Ecto neural progenitor cell (in vitro differentiated cells): ENCODE measurements at regions not wholly inside any gene's neighbourhood (a gene's known extent, or its start where the extent isn't known, plus 50 kb on each side); places are given as distances from the start of the nearest gene placed in this dataset.

Source experiments
- DNase-seq: peaks from one replicate; pipeline ENCODE4 v3.0.0-alpha.2; 2018; ENCODE audit warnings: low spot score

DNA sequence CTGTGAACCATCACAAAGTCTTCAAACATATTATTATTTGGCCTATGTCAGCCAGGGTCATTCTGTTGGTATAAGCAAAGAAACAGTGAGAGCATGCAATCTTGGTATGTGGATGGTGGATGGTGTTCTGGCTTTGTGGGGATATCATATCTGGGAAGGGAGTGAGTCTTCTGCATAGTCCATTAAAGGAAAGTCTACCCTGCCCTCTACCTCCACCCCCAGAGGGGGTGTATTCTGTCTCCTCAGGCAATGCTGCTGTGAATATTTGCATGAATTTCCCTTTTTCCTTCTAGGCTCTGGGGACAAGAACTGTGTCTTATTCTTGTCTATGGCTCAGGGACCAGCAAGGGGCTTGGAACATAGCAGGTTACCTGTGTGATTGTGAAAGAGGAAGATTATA is 495.8 kb downstream of the PDCD6IP start:
- DNase-seq, result no peak

DNA sequence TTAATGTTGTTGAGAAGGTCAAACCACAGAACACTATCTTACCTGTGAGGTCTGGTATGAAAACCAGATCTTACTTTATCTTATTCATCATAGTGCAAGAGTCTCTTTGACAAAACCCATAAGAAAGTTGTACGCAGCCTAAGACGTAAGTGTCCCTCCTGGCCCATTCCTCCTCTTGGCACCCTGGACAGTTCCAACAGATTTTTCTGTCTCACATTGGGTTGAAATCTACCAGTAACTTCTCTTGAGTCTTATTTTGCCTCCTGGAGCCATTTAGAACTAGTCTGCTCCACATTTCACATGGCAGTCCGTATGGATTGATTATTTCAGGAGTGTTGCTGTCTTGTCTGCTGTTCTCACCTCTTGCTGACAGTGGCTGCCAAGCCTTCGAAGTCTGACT is 498.4 kb downstream of the PDCD6IP start:
- DNase-seq, result no peak

DNA sequence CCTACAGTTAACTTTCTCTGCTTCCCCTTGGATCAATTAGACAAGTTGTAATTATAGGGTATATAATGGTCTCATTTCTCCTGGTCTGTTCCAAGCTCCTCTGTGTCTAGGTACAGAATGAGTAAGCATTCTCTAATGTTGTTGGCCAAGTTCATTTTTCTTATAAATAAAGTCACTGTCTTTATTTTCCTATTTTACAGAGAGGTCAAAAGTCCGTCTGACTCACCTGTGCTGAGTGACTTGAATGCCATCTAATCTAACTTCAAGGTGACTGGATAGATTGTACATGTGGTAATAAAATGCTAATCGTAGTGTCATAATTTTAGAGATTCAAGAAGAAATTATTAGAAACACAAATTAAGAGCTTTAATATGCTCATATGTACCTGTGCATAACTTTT is 500.2 kb downstream of the PDCD6IP start:
- DNase-seq, result no peak

DNA sequence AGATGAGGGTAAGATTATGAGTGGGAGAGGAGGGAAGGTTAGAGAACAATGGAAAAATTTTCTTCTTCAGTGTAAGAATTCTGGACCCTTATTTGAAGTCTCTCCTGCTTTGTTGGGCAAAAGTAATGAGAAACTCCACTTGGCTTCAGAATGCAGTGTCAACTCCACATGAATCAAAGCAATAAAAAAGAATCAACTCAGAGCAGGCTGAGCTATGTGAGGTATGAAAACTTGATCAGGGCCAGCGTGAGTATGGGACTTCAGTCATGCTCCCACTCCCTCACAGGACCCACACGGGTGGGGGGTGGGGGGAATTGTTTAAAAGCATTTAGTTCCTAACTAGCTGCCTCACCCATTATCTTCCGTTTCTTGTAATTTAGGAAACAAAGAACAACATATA is 502.2 kb downstream of the PDCD6IP start:
- no peak for DNase-seq

DNA sequence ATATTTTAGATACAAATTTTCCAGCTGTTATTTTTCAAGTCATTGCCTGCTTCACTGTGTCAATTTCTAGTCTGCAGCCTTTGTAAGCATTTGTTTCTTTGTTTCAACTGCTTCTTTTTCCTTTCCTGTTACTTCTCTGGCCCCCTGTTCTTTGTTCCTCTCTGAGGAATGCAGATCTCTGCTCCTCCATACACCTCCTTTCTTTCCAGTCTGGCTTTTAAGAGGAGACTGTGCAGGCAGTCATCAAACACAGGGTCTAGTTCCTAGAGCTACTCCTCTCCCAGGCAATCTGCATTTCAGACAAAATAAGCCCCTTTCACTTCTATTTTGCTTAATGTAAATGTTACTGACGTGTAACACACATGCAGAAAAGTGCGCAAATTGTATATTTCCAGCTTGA is 502.9 kb downstream of the PDCD6IP start:
- no peak for DNase-seq

DNA sequence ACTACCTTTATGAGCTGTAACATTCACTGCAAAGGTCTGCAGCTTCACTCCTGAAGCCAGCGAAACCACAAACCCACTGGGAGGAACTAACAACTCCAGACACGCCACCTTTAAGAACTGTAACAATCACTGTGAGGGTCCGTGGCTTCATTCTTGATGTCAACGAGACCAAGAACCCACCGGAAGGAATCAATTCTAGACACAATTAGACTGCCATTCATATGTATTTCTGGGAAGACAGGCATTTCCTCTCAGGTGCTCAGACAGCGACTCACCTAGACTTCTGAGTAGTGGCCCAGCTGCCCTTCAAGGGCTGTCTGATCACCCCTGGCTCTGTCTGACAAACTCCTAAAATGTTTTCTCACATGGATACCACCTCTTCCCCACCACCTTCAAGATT is 506.8 kb downstream of the PDCD6IP start:
- DNase-seq, result no peak

DNA sequence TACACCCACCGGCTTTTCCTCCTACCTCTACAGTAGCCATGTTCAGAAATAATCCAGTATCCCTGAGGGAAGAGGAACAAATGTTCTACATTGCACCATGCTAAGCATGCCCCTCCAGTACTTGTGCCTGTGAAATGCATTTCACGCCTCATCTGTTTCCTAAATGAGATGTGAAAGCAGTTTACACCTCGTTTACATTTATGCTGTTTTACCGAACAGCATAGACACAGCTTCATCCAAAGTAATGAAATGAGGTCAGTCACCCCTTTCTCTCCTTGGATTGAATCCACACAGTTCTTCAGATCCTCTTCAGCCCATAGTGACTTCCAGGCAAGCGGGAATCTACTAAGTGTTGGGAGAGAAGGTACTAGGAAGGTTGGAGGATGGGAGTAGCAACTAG is 514.3 kb downstream of the PDCD6IP start:
- no peak for DNase-seq

DNA sequence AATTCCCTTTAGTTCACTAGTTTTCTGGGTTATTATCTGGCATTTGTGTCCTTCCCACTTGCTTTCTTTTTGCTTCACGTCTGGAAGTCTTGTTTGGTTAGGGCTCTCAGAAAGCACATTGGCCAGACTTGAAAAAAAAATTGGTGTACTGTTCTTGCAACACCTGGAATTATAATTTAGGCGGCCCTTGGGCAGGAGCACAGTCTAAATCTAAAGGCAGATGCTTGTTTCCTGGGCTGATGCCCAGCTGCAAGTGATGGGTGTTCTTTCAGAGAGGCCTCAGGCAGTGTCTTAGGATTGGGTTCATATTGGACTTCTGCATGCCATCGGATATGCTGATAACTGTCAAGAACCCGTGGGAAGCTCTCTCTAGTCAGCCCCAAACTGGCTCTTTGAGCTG is 521.5 kb downstream of the PDCD6IP start:
- no peak for DNase-seq

DNA sequence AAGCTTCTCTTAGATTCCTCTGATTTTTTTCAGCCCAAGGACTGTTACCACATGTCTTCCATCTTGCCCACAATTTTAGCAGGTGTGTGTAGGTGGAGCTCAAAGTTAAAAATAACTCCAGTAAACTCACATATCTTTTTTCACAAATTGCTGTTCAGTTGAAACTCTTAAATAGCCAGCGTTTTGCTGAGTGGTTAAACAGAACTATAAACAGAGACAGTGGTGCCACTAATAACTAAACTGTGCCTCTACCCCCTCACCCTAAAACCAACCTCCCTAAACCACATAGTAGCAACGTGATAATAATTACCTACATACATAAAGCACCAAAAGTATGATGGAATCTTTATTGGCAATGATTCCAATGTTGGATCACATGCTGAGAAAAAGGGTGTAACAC is 525.1 kb downstream of the PDCD6IP start:
- DNase-seq, result no peak

DNA sequence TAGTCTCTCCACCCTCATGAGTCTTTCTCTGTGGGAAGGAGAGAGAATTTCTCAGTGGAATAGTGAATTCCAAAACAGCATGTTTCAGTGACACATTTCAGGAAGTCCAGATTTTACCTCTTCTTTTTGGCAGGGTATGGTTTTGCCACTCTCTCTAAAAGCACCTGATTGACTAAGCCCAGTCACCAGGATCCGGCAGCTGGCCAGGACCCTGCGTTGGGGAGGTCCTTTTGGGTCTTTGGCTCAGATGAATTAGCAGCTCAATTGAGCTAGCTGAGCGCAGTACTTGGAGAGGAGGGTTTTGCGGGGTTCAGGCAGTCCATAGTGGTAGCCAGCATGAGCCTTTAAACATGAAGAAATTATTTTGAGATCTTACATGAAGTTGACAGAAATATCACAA is 548.2 kb downstream of the PDCD6IP start:
- DNase-seq, result no peak

DNA sequence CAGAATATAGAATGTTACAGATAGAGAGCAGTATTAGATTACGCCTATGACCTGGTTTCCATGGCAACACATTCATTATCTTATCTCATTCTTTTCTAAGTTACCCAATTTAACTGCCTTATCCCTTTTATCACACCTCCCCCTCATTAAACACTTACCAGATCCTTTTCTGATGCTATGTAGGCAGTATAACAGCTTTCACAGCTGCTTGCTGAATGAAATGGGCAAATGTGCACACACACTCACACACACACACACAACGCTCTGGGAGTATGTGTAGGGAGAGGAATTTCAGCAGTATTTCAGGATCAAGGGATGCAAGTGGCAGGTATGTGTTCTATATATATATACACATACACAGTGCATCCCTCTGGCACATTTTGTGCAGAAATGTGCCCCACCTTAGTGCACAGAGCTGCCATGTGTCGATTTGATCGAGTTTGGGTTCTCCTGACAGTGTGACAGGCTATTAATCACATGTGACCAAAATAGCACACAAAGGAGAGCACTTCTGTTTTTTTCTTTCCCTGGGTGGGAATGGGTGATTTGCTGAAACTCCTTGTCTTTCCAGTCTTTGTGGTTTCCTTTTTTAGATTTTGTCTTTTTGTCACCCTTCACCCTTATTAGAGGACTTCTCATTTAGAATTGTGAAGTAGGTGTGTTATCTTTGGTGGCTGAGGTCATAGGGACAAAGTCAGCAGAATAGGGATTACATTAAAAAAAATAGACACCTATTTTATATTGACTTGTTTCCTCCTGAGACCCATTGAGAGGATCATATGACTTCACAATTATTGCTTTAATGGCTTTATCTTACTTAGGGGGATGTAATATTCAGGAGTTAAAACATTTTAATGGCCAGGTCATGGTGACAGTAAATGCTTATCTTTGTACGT is 553.7 kb downstream of the PDCD6IP start:
- DNase-seq, result no peak

DNA sequence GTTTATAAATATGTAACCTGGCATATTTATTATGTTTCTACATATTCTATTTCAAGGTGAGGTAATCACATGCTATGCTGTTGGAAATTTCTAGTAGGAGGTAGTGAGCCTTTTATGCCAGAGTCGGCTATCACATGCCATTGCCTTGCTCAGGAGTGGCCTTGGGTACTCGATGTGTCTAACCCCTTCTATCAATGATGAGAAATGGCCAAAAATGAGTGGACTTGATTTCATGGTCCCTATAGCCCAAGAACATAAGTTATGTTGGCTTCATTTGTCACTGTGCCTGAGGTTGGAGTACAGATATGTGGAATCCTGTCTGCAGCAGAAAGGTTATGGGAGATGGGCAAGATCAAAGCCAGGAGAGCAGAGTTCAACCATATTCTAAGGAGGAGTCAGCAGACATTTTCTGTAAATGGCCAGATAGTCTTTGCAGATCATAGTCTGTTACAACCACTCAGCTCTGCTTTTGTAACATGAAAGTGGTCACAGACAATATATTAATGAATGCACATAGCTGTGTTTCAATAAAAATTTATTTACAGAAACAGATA is 554.4 kb downstream of the PDCD6IP start:
- no peak for DNase-seq

DNA sequence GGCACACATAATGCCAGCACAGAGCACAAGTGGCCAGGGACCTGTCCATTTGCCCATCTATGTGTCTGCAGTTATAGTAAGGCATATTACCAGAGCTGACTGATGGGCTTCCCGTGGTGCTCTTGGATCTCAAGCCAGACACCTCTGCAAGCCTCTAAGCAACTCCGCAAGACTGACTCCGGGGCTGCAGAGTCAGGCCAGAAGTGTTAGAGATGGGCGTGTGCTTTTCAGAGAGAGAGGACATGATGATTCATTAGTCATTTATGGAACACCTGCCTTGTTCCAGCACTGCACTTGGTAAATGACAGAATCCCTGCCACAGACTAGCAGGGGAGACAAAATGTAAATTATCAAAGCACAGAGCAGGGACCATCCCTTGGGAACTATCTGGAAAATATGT is 559.0 kb downstream of the PDCD6IP start:
- no peak for DNase-seq

DNA sequence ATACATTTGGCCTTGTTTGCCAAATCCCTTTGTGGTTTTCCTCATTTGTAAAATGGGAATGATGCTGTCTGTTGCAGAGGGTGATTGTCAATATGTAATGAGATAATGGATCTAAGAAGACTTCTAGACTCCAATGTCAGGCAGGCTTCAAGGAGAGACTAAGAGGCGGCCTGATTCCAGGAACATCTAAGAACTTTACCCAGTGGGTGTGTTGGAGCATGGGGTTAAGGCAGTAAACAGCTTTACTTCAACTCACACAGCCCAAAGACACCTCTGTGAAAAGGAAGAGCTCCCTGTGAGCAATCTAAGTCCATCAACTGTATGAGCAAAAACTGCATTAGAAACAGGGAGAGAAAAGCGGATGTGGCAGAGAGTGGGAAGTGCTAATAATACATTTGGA is 560.6 kb downstream of the PDCD6IP start:
- no peak for DNase-seq

DNA sequence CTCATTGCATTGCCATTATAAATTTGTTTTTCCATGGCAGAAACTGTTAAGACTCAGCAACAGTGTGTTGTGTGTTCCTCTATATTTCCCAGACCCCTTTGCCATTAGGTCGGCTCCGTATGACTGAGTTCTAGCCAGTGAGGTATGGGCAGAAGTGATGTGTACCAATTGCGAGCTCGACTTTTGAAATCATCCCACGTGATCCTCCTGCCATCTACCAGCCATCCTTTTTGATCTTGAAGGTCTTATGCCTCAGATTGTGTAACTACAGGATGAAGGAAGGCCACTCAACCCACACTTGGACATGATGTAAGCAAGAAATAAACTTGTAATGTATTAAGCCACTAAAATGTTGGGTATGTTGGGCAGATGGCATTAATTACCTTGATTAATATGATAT is 562.3 kb downstream of the PDCD6IP start:
- DNase-seq, result no peak

DNA sequence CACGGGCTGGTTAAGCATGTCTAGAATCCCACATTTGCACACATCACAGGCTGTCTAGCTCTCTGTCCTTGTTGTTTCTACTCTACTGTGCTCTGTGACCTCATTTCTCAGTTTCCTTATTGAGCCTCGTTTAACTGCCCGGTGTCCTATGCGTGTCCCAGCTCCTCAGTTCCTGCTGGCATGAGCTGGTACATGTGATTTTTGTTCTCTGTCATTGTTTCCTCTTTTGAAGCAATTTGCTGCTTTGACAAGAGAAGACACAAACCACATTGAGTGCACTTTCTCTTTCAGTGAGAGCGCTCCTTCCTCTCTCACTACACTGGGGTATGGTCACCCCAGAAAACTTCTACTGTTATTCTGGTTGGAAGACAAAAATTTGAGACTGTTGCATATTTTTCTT is 563.5 kb downstream of the PDCD6IP start:
- DNase-seq, result no peak

DNA sequence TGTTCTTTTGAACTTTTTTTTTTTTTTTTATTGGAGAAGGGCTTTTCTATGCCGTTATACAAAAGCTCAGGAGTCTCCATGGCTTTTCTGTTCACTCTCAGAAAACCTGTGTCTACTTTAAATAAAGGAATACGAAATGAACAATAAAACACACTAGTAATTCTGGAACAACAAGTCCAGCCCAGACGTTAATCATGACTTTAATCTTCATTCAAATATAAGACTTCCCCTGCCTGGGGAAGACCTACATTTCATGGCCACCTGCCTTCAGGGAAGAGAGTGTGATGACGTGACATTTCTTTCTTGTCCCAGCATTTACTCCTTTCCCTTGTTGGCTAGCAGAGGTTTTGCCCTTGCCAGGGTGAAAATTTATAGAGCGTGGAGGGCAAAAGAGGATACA is 564.5 kb downstream of the PDCD6IP start:
- no peak for DNase-seq

DNA sequence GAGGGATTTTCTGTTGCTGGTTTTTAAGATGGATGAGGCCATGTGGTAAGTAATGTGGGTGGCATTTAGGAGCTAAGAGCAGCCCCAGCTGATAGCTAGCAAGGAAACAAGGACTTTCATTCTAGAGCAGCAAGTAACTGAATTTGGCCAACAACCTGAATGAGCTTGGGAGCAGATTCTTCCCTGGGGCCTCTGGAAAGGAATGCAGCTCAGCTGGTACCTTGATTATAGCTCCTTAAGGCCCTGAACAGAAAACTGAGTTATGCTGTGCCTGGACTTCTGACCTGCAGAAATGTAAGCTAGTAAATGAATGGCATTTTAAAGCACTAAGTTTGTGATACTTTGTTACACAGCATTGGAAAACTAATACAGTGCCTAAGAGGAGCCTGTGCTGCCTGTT is 565.5 kb downstream of the PDCD6IP start:
- no peak for DNase-seq

DNA sequence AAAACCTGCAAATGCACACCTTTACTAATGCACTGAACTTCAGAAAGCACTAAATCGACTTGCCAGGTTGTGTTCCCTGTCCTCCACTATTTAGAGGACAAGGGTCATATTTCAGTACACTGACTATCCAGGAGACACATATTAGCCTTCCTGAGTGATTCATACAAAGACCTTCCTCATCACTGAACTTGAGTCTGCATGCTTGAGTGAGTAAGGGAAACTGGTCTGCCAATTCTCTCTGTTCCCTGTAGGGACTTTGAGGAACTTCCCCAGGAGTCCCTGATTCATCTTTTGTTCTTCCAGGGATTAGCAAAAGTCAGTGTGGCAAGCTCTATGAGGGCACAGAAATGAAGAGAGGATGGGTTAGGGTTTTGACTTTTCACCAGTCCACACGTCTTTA is 565.9 kb downstream of the PDCD6IP start:
- no peak for DNase-seq

DNA sequence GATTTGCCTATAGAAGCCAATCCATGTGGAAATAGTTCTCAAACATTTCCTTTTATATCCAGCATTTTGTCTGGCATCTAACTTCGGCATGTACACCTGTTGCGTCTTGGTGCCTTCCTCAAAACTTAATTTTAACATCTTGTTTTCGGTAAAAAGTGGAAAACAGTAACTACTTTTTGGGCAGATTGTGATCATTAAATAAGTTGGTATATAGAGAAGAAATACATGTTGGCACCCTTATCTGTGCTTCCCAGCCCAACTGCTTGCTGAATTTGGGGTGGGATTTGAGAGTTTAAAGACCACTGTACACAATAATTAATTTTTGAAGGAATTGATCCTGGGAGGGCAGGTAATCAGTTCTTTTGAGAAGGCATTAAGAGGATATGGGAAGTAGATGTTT is 566.8 kb downstream of the PDCD6IP start:
- no peak for DNase-seq

DNA sequence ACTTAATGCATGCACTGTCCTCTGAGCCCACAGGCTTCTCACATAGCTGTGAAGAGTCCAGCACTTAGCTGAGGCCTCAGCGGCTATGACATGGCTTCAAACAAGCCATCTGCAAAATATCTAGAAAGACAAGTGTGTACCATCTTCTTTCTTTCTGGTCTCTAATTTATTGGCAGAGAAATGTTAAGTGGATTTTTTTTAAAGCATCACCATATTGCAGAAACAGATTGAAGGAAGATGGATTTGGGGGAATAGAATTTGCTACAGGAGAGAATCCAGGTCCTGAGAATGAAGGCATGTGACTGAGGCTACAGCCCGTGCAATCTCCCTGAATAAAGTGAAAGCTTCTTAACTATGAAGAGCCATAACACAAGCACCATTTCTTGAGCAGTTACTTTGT is 567.3 kb downstream of the PDCD6IP start:
- DNase-seq, result no peak

DNA sequence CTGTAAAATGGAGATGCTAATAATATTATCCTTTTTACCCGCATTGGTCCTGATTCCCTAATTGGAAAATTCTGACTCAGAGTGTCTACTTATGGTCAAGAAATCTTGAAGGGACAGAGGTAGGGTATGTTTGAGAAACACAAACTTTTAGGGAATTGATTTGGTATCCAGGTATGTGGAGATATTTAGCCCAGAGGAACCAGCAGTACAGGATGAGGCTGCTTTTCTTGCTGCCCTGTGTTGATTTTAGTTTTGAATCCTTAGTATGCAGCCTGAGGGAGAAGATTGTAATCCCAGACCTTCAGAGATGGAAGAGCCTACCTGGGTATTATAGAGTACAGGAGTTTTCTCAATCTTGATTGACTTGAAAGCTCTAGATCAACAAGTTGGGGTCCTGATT is 569.1 kb downstream of the PDCD6IP start:
- DNase-seq, result no peak

DNA sequence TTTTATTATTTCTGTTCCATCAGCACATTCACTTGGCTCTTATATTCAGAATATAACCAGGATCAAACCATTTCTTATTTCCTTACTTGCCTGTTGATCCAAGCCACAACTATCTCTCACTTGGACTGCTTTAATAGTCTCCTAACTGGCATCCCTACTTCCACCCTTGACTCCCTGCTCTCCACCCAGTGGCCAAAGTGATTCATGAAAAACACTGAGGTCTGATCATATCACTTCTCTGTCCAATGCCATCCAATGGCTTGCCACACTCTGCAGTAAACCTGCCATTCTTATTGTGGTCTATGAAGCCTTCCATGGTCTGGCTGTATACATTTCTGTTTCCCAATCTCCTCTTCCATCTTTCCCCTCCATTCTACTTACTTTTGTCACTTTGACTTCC is 576.1 kb downstream of the PDCD6IP start:
- DNase-seq, result no peak

DNA sequence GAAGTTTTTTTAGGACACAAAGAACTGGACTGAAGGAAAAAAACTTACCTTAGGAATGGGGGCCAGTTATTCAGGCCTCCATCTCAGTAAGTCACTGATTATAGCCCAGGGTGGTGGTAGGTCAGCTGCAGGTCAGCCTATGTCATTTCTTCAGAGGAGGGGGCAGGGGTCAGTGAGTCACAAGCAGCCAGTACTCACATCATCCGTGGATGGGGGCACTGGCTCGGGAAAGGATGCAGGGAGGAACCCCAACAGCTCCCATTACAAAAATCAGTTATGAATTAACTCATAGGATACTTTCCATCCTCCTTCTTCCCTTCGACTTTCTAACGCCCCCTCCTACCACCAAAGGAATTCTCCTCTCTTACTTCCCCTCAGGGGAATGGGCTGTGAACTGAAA is 578.3 kb downstream of the PDCD6IP start:
- DNase-seq, result no peak
